LHCN-M2 (cell line): ENCODE measurements at regions not wholly inside any gene's neighbourhood (a gene's known extent, or its start where the extent isn't known, plus 50 kb on each side); places are given as distances from the start of the nearest gene placed in this dataset.

Source experiments
- DNase-seq: peaks from one replicate; pipeline ENCODE4 v3.0.0-alpha.2; 2012; ENCODE audit warnings: low read depth

GRCh38 chr16:56140645-56141044, 50.6 kb upstream of the GNAO1 start:
- no peak for DNase-seq

- no peak for DNase-seq
Observed at GRCh38 chr16:56137269-56137668, 54.0 kb upstream of the GNAO1 start.

GRCh38 chr16:56136256-56136655, 55.0 kb upstream of the GNAO1 start:
- no peak for DNase-seq

GRCh38 chr16:56134790-56135189, 56.5 kb upstream of the GNAO1 start:
- DNase-seq = no peak

- DNase-seq = no peak
Observed at GRCh38 chr16:56125922-56126321, 65.4 kb upstream of the GNAO1 start.

GRCh38 chr16:56122251-56122650, 69.0 kb upstream of the GNAO1 start:
- no peak for DNase-seq

- no peak for DNase-seq
Observed at GRCh38 chr16:56121156-56121500, 70.2 kb upstream of the GNAO1 start.

GRCh38 chr16:56120447-56121155, 70.7 kb upstream of the GNAO1 start:
- DNase-seq = no peak

- no peak for DNase-seq
Observed at GRCh38 chr16:56119133-56119532, 72.2 kb upstream of the GNAO1 start.

GRCh38 chr16:56116577-56116964, 74.7 kb upstream of the GNAO1 start:
- DNase-seq = no peak

GRCh38 chr16:56115817-56116576, 75.3 kb upstream of the GNAO1 start:
- DNase-seq = no peak

- DNase-seq = no peak
Observed at GRCh38 chr16:56113223-56113622, 78.1 kb upstream of the GNAO1 start.

GRCh38 chr16:56111100-56111499, 80.2 kb upstream of the GNAO1 start:
- no peak for DNase-seq

- no peak for DNase-seq
Observed at GRCh38 chr16:56109994-56110393, 81.3 kb upstream of the GNAO1 start.

- DNase-seq = no peak
Observed at GRCh38 chr16:56109205-56109604, 82.1 kb upstream of the GNAO1 start.

GRCh38 chr16:56108724-56109123, 82.6 kb upstream of the GNAO1 start:
- DNase-seq = no peak

GRCh38 chr16:56108056-56108471, 83.2 kb upstream of the GNAO1 start:
- no peak for DNase-seq

GRCh38 chr16:56106527-56106926, 84.8 kb upstream of the GNAO1 start:
- no peak for DNase-seq

- DNase-seq = no peak
Observed at GRCh38 chr16:56102906-56103305, 88.4 kb upstream of the GNAO1 start.

- no peak for DNase-seq
Observed at GRCh38 chr16:56102183-56102686, 89.1 kb upstream of the GNAO1 start.

GRCh38 chr16:56101480-56101879, 89.8 kb upstream of the GNAO1 start:
- DNase-seq = no peak

GRCh38 chr16:56097306-56097705, 94.0 kb upstream of the GNAO1 start:
- DNase-seq = no peak

GRCh38 chr16:56094231-56094630, 97.1 kb upstream of the GNAO1 start:
- no peak for DNase-seq
